HCT116 (cell line): ENCODE measurements at regions not wholly inside any gene's neighbourhood (a gene's known extent, or its start where the extent isn't known, plus 50 kb on each side); places are given as distances from the start of the nearest gene placed in this dataset.

Experiments
- ATAC-seq: fragments of 200-7000 bp; cut with Tn5 transposase; 2 replicates; pipeline ENCODE4 v1.9.1; 2020; ENCODE audit warnings: mild to moderate bottlenecking, moderate library complexity
- BruUV-seq: library from RNA; stranded (reverse); fragments of 400-500 nt; replicated peaks from 2 replicates; lab custom pipeline; 2021; lab: Mats Ljungman, UMichigan
- CTCF ChIA-PET: fragments of 300-600 bp; sonication (Branson Sonifier 250); formaldehyde crosslinking; loops from one replicate; lab custom pipeline; 2021; ENCODE audit warnings: antibody characterized with exemption; lab: Charles Lee
- POLR2A ChIA-PET: fragments of 300-600, 350-600 bp; sonication (Branson Sonifier 250); formaldehyde crosslinking; loops from one replicate; lab custom pipeline; 2021; ENCODE audit warnings: antibody characterized with exemption; lab: Charles Lee
- RAD21 ChIA-PET, 2 experiments: fragments of 300-600 bp; sonication (Branson Sonifier 250); formaldehyde crosslinking; loops; one replicate each; lab custom pipeline; 2023; ENCODE audit warnings: low total read pairs in 2 of 2; ENCODE audit not compliant: uncharacterized antibody in 2 of 2, unreplicated experiment in 2 of 2, low non-redundant PET in 1 of 2; lab: Charles Lee
- DNase-seq: peaks from one replicate; pipeline ENCODE4 v3.0.0-alpha.2; 2010; ENCODE audit warnings: low read depth, low spot score
- H2AFZ ChIP-seq: fragments of 200-600 bp; shearing (Covaris generic), sonication (generic); 2 replicates; pipeline ENCODE4 v1.6.1; 2017; ENCODE audit warnings: low read depth, mixed run types, mixed read lengths, antibody characterized with exemption, low read length; ENCODE audit not compliant: poor library complexity, severe bottlenecking
- H3K27ac ChIP-seq: 2 replicates; pipeline ENCODE4 v1.5.1; 2012; ENCODE audit warnings: low read depth, low read length
- H3K27me3 ChIP-seq: fragments of 200-600 bp; sonication (generic); 2 replicates; pipeline ENCODE4 v1.6.1; 2016; ENCODE audit warnings: mixed run types, low read length, mixed read lengths; ENCODE audit not compliant: insufficient read depth
- H3K36me3 ChIP-seq, 2 experiments: fragments of 200-500 bp in 1 of 2; fragments of 200-600 bp in 1 of 2; sonication (Bioruptor generic) in 1 of 2; sonication (generic) in 1 of 2; 2 replicates each; pipeline versions ENCODE4 v1.5.1 to v1.6.1; 2014 to 2016; ENCODE audit warnings: low read length in 2 of 2, inconsistent platforms in 1 of 2, mixed read lengths in 1 of 2, mixed run types in 1 of 2; ENCODE audit not compliant: insufficient read depth in 2 of 2, control insufficient read depth in 1 of 2
- H3K4me1 ChIP-seq, 2 experiments: fragments of 200-600 bp in 1 of 2; sonication (generic) in 1 of 2; 2 replicates each; pipeline versions ENCODE4 v1.5.1 to v1.6.1; 2012 to 2017; ENCODE audit warnings: low read length in 2 of 2, inconsistent platforms in 1 of 2, mild to moderate bottlenecking in 1 of 2, mixed read lengths in 1 of 2, mixed run types in 1 of 2, moderate library complexity in 1 of 2; ENCODE audit not compliant: insufficient read depth in 2 of 2, control insufficient read depth in 1 of 2
- H3K4me2 ChIP-seq: fragments of 200-600 bp; sonication (generic); 2 replicates; pipeline ENCODE4 v1.6.1; 2017; ENCODE audit warnings: mixed run types, low read length, mixed read lengths
- H3K4me3 ChIP-seq, 2 experiments: fragments of 200-600 bp in 1 of 2; sonication (generic) in 1 of 2; replicated peaks in 1 of 2; 2 replicates each; pipeline ENCODE4 v1.5.1; 2011 to 2016; ENCODE audit warnings: low read length in 2 of 2, control low read depth in 1 of 2, low read depth in 1 of 2, mild to moderate bottlenecking in 1 of 2, mixed read lengths in 1 of 2, mixed run types in 1 of 2
- H3K79me2 ChIP-seq: fragments of 200-600 bp; sonication (generic); 2 replicates; pipeline ENCODE4 v1.6.1; 2017; ENCODE audit warnings: mild to moderate bottlenecking, mixed run types, low read length, moderate library complexity, mixed read lengths; ENCODE audit not compliant: insufficient read depth
- H3K9ac ChIP-seq: fragments of 200-600 bp; sonication (generic); 2 replicates; pipeline ENCODE4 v1.6.1; 2016; ENCODE audit warnings: low read length, mixed read lengths
- H3K9me2 ChIP-seq: fragments of 200-600 bp; sonication (generic), shearing (Covaris generic); 2 replicates; pipeline ENCODE4 v1.6.1; 2017; ENCODE audit warnings: mixed run types, mild to moderate bottlenecking, moderate library complexity; ENCODE audit not compliant: insufficient read depth
- H3K9me3 ChIP-seq, 2 experiments: fragments of 200-500 bp in 1 of 2; fragments of 200-600 bp in 1 of 2; sonication (Bioruptor generic) in 1 of 2; sonication (generic) in 1 of 2; 2 replicates each; pipeline ENCODE4 v1.6.1; 2014 to 2017; ENCODE audit warnings: low read length in 2 of 2, mixed read lengths in 2 of 2, inconsistent platforms in 1 of 2, low read depth in 1 of 2, mild to moderate bottlenecking in 1 of 2, mixed run types in 1 of 2, moderate library complexity in 1 of 2; ENCODE audit not compliant: control insufficient read depth in 1 of 2, insufficient read depth in 1 of 2
- H4K20me1 ChIP-seq: fragments of 200-600 bp; sonication (generic), shearing (Covaris generic); 2 replicates; pipeline ENCODE4 v1.6.1; 2017; ENCODE audit warnings: mixed run types, mild to moderate bottlenecking, moderate library complexity; ENCODE audit not compliant: insufficient read depth
- ATF3 ChIP-seq: IDR thresholded peaks from 2 replicates; pipeline ENCODE4 v1.6.1; 2012
- CBX3 ChIP-seq: IDR thresholded peaks from 2 replicates; pipeline ENCODE4 v1.6.1; 2012; ENCODE audit warnings: low read depth
- CEBPB ChIP-seq: IDR thresholded peaks from 2 replicates; pipeline ENCODE4 v1.6.1; 2012; ENCODE audit warnings: low read depth
- ELF1 ChIP-seq: IDR thresholded peaks from 2 replicates; pipeline ENCODE4 v1.6.1; 2012; ENCODE audit warnings: low read depth, borderline replicate concordance
- EZH2 ChIP-seq: fragments of 200-600 bp; sonication (generic); IDR thresholded peaks from 2 replicates; pipeline ENCODE4 v1.6.1; 2017; ENCODE audit warnings: antibody characterized with exemption, mixed run types
- FOSL1 ChIP-seq: IDR thresholded peaks from 2 replicates; pipeline ENCODE4 v1.6.1; 2012; ENCODE audit warnings: low read depth
- JUND ChIP-seq: IDR thresholded peaks from 2 replicates; pipeline ENCODE4 v1.6.1; 2012
- POLR2A ChIP-seq: IDR thresholded peaks from 2 replicates; pipeline ENCODE4 v1.7.0; 2011; ENCODE audit warnings: borderline replicate concordance; ENCODE audit not compliant: insufficient read depth, insufficient read length; ENCODE audit errors: extremely low read depth
- POLR2AphosphoS5 ChIP-seq: IDR thresholded peaks from 2 replicates; pipeline ENCODE4 v1.6.1; 2011; ENCODE audit warnings: mild to moderate bottlenecking, low read depth, low read length, moderate library complexity
- RAD21 ChIP-seq: IDR thresholded peaks from 2 replicates; pipeline ENCODE4 v1.6.1; 2012; ENCODE audit warnings: low read depth, mild to moderate bottlenecking
- SP1 ChIP-seq: IDR thresholded peaks from 2 replicates; pipeline ENCODE4 v1.6.1; 2012; ENCODE audit warnings: low read depth
- SRF ChIP-seq: IDR thresholded peaks from 2 replicates; pipeline ENCODE4 v1.6.1; 2012; ENCODE audit warnings: low read depth
- TCF7L2 ChIP-seq: IDR thresholded peaks from 2 replicates; pipeline ENCODE4 v1.7.0; 2011; ENCODE audit warnings: borderline replicate concordance, inconsistent platforms; ENCODE audit not compliant: insufficient read depth, insufficient read length; ENCODE audit errors: extremely low read depth
- YY1 ChIP-seq: IDR thresholded peaks from 2 replicates; pipeline ENCODE4 v1.6.1; 2011; ENCODE audit warnings: low read length, low read depth, moderate library complexity, mild to moderate bottlenecking; ENCODE audit not compliant: insufficient replicate concordance; ENCODE audit errors: extremely low read depth
- intact Hi-C: fragments of 100-400 bp; cut with micrococcal nuclease; formaldehyde crosslinking; loops from 2 replicates; pipeline ENCODE4 v1.10.0; 2022
- TF ChIP-seq, protein P1 (sequence below): IDR thresholded peaks from 2 replicates; pipeline ENCODE4 v1.6.1; 2011; ENCODE audit warnings: mild to moderate bottlenecking, low read length, moderate library complexity; ENCODE audit not compliant: insufficient replicate concordance; ENCODE audit errors: extremely low read depth
- TF ChIP-seq, protein P2 (sequence below): IDR thresholded peaks from 2 replicates; pipeline ENCODE4 v1.6.1; 2012; ENCODE audit warnings: low read depth

DNA sequence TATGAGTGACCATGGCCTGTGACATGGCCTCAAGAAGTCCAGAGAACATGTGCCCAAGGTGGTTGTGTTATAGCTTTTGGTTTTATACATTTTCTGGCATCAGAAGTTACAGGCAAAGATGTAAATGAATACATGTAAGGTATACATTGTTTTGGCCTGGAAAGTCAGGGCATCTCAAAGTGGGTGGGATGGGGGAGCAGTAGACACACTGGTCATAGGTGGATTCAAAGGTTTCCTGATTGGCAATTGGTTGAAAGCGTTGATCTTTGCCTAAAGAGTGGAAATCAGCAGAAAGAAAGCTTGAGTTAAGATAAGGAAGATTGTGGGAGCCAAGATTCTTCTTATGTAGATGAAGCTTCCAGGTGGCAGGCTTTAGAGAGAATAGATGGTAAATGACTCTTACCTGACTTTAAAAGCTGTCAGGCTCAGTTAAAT, 62.1 kb upstream of the DYNAP start:
- DNase-seq = no peak
- Histone ChIP-seq H3K4me2 (no peak overlapping the region), H3K27ac (no peak overlapping the region), H3K36me3 (no peaks in the 10 kb centered on the region), H3K9me3 (no peaks in the 10 kb centered on the region), H2AFZ (no peak overlapping the region), H3K4me1 (no peaks in the 10 kb centered on the region), H3K9ac (no peak overlapping the region), H3K27me3 (no peaks in the 10 kb centered on the region), H3K4me3 (no peak overlapping the region), H3K9me2 (no peaks in the 10 kb centered on the region), H3K79me2 (no peaks in the 10 kb centered on the region), H4K20me1 (no peaks in the 10 kb centered on the region)
- no peak for TF ChIP-seq SRF
- TF ChIP-seq ATF3 = no peak
- TF ChIP-seq CBX3 = no peak
- TF ChIP-seq ELF1 = no peak
- TF ChIP-seq, protein P1, sequence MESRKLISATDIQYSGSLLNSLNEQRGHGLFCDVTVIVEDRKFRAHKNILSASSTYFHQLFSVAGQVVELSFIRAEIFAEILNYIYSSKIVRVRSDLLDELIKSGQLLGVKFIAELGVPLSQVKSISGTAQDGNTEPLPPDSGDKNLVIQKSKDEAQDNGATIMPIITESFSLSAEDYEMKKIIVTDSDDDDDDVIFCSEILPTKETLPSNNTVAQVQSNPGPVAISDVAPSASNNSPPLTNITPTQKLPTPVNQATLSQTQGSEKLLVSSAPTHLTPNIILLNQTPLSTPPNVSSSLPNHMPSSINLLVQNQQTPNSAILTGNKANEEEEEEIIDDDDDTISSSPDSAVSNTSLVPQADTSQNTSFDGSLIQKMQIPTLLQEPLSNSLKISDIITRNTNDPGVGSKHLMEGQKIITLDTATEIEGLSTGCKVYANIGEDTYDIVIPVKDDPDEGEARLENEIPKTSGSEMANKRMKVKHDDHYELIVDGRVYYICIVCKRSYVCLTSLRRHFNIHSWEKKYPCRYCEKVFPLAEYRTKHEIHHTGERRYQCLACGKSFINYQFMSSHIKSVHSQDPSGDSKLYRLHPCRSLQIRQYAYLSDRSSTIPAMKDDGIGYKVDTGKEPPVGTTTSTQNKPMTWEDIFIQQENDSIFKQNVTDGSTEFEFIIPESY = no peak
- POLR2A ChIA-PET = no interaction called here
- ATAC-seq = no peak
- RAD21 ChIA-PET = no interaction called here
- BruUV-seq = no TSS peak
- intact Hi-C loops = no loop called here
- CTCF ChIA-PET = no interaction called here

- H3K4me2 ChIP-seq = no peak overlapping the region
- no peaks in the 10 kb centered on the region for H3K27me3 ChIP-seq
- no peaks in the 10 kb centered on the region for H3K9me3 ChIP-seq
- no peak overlapping the region for H3K27ac ChIP-seq
- no peaks in the 10 kb centered on the region for H3K36me3 ChIP-seq
- no peak overlapping the region for H3K9ac ChIP-seq
- BruUV-seq = no TSS peak
- H3K9me2 ChIP-seq = no peaks in the 10 kb centered on the region
- ChIA-PET RAD21 (no interaction called here), CTCF (no interaction called here), POLR2A (no interaction called here)
- H3K79me2 ChIP-seq = no peaks in the 10 kb centered on the region
- no peaks in the 10 kb centered on the region for H4K20me1 ChIP-seq
- ATAC-seq = no peak
- H3K4me3 ChIP-seq = no peak overlapping the region
- no peak for DNase-seq
- no peaks in the 10 kb centered on the region for H3K4me1 ChIP-seq
- H2AFZ ChIP-seq = no peak overlapping the region
- intact Hi-C loops = no loop called here
- TF ChIP-seq ELF1 (no peak), ATF3 (no peak), JUND (no peak), EZH2 (no peak), POLR2A (no peak), CEBPB (no peak), FOSL1 (no peak), CBX3 (no peak), TCF7L2 (no peak), SRF (no peak), POLR2AphosphoS5 (no peak), YY1 (no peak), RAD21 (no peak), SP1 (no peak)
- TF ChIP-seq, protein P2, sequence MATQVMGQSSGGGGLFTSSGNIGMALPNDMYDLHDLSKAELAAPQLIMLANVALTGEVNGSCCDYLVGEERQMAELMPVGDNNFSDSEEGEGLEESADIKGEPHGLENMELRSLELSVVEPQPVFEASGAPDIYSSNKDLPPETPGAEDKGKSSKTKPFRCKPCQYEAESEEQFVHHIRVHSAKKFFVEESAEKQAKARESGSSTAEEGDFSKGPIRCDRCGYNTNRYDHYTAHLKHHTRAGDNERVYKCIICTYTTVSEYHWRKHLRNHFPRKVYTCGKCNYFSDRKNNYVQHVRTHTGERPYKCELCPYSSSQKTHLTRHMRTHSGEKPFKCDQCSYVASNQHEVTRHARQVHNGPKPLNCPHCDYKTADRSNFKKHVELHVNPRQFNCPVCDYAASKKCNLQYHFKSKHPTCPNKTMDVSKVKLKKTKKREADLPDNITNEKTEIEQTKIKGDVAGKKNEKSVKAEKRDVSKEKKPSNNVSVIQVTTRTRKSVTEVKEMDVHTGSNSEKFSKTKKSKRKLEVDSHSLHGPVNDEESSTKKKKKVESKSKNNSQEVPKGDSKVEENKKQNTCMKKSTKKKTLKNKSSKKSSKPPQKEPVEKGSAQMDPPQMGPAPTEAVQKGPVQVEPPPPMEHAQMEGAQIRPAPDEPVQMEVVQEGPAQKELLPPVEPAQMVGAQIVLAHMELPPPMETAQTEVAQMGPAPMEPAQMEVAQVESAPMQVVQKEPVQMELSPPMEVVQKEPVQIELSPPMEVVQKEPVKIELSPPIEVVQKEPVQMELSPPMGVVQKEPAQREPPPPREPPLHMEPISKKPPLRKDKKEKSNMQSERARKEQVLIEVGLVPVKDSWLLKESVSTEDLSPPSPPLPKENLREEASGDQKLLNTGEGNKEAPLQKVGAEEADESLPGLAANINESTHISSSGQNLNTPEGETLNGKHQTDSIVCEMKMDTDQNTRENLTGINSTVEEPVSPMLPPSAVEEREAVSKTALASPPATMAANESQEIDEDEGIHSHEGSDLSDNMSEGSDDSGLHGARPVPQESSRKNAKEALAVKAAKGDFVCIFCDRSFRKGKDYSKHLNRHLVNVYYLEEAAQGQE = no peak
These were observed 61.6 kb upstream of the DYNAP start for GRCh38 chr18:54529444-54529843.
